Gastroesophageal sphincter (tissue), 3 donors: ENCODE measurements at regions not wholly inside any gene's neighbourhood (a gene's known extent, or its start where the extent isn't known, plus 50 kb on each side); places are given as distances from the start of the nearest gene placed in this dataset.

Experiments
- EP300 ChIP-seq: sonication (generic); formaldehyde crosslinking; IDR thresholded peaks from one replicate; pipeline ENCODE4 v1.6.1; 2017; ENCODE audit warnings: antibody characterized with exemption, mild to moderate bottlenecking
- POLR2A ChIP-seq, 2 donors: fragments of 450-650 bp; IDR thresholded peaks; one replicate each; pipeline ENCODE4 v1.6.1; 2017; ENCODE audit warnings: antibody characterized with exemption in 2 of 2, mild to moderate bottlenecking in 2 of 2, moderate library complexity in 1 of 2
- POLR2AphosphoS5 ChIP-seq: sonication (generic); formaldehyde crosslinking; IDR thresholded peaks from one replicate; pipeline ENCODE4 v1.6.1; 2017; ENCODE audit warnings: antibody characterized with exemption
- TF ChIP-seq, protein P1 (sequence below), 4 experiments: fragments of 200-600 bp in 2 of 4; fragments of 450-650 bp in 2 of 4; sonication (generic) in 1 of 4; IDR thresholded peaks; one replicate each; pipeline ENCODE4 v1.5.1; 2017 to 2019; ENCODE audit warnings: antibody characterized with exemption in 4 of 4, mild to moderate bottlenecking in 2 of 4, moderate library complexity in 2 of 4

DNA sequence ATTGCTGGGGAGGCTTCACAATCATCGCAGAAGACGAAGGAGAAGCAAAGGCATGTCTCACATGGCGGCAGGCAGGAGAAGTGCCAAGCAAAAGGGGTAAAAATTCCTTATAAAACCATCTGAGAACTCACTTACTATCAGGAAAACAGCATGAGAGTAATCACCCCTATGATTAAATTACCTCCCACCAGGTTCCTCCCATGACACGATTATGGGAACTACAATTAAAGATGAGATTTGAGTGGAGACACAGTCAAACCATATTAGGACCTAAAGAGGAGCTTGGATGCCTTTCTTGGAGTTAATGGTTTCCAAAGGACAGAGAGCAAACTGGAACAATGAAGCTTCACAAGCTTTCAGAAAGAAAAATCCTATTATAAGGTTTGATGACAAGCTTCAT lies 168.4 kb upstream of the SMARCAD1 start:
- TF ChIP-seq, protein P1, sequence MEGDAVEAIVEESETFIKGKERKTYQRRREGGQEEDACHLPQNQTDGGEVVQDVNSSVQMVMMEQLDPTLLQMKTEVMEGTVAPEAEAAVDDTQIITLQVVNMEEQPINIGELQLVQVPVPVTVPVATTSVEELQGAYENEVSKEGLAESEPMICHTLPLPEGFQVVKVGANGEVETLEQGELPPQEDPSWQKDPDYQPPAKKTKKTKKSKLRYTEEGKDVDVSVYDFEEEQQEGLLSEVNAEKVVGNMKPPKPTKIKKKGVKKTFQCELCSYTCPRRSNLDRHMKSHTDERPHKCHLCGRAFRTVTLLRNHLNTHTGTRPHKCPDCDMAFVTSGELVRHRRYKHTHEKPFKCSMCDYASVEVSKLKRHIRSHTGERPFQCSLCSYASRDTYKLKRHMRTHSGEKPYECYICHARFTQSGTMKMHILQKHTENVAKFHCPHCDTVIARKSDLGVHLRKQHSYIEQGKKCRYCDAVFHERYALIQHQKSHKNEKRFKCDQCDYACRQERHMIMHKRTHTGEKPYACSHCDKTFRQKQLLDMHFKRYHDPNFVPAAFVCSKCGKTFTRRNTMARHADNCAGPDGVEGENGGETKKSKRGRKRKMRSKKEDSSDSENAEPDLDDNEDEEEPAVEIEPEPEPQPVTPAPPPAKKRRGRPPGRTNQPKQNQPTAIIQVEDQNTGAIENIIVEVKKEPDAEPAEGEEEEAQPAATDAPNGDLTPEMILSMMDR (IDR thresholded peaks at IDR 0.05), result no peak
- no peak for TF ChIP-seq POLR2A (IDR thresholded peaks at IDR 0.05)
- TF ChIP-seq EP300, result no peak
- no peak for TF ChIP-seq POLR2AphosphoS5
